Tibial nerve (tissue), 4 donors: ENCODE measurements at regions not wholly inside any gene's neighbourhood (a gene's known extent, or its start where the extent isn't known, plus 50 kb on each side); places are given as distances from the start of the nearest gene placed in this dataset.
"Not testable (repeated sequence)": the region's sequence is repeated elsewhere in the genome, so short reads cannot be mapped to it uniquely, and the experiment has no call there.

Source experiments
- DNase-seq, 2 donors: peaks; one replicate each; pipeline ENCODE4 v3.0.0-alpha.2; 2019; ENCODE audit warnings: low spot score in 2 of 2
- H3K27ac ChIP-seq, 4 donors: fragments of 200-600 bp; sonication (generic) in 3 of 4; one replicate each; pipeline ENCODE4 v1.5.1; 2017 to 2019; ENCODE audit warnings: mild to moderate bottlenecking in 1 of 4
- H3K27me3 ChIP-seq, 2 donors: fragments of 200-600 bp; sonication (generic) in 1 of 2; one replicate each; pipeline versions ENCODE4 v1.5.1 to v1.6.0; 2017 to 2019
- H3K36me3 ChIP-seq, 3 donors: fragments of 200-600 bp; sonication (generic); one replicate each; pipeline ENCODE4 v1.5.1; 2018 to 2019
- H3K4me1 ChIP-seq, 4 donors: fragments of 200-600 bp; sonication (generic) in 3 of 4; one replicate each; pipeline ENCODE4 v1.5.1; 2017 to 2019
- H3K4me3 ChIP-seq, 4 donors: fragments of 200-600 bp; sonication (generic) in 3 of 4; one replicate each; pipeline ENCODE4 v1.5.1; 2017 to 2019; ENCODE audit warnings: mild to moderate bottlenecking in 1 of 4, moderate library complexity in 1 of 4
- H3K9me3 ChIP-seq, 4 donors: fragments of 200-600 bp; sonication (generic) in 3 of 4; one replicate each; pipeline ENCODE4 v1.5.1; 2017 to 2019
- EP300 ChIP-seq, 2 donors: sonication (generic); formaldehyde crosslinking; IDR thresholded peaks; one replicate each; pipeline ENCODE4 v1.6.1; 2017; ENCODE audit warnings: antibody characterized with exemption in 2 of 2, mild to moderate bottlenecking in 1 of 2
- POLR2A ChIP-seq, 2 donors: fragments of 450-650 bp; IDR thresholded peaks; one replicate each; pipeline ENCODE4 v1.6.1; 2017; ENCODE audit warnings: antibody characterized with exemption in 2 of 2, mild to moderate bottlenecking in 2 of 2, moderate library complexity in 2 of 2
- WGBS, 2 donors: methylation state at CpG; one replicate each; pipeline ENCODE4 v1.1.5; 2018; 5-methylcytosine and 5-hydroxymethylcytosine counted together
- TF ChIP-seq, protein P1 (sequence below), 5 experiments: fragments of 200-600 bp in 3 of 5; fragments of 450-650 bp in 2 of 5; sonication (generic) in 3 of 5; IDR thresholded peaks; one replicate each; pipeline ENCODE4 v1.5.1; 2016 to 2019; ENCODE audit warnings: antibody characterized with exemption in 5 of 5, mild to moderate bottlenecking in 3 of 5, moderate library complexity in 2 of 5

DNA sequence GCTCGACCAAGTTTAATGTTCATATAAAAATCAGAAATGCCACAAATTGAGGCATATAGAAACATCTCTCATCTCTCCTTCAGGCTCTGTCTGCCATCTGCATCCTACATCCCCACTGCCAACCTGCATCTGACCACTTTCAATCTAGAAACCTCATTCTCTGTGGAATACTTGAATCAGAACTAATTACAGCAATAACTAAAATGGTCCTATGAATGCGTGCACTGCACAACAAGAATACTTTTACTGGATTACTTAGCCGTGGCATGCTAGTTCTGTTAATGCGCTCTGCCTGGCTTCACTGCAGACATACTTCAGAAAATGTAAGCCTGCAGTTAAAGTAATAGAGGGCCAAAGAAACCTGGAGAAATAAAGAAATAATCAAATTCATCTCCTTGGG, 89.8 kb upstream of the NR5A2 start:
- H3K27me3 ChIP-seq: no peaks in the 10 kb centered on the region
- H3K4me1 ChIP-seq: no peaks in the 10 kb centered on the region
- no peak for TF ChIP-seq EP300 (IDR thresholded peaks at IDR 0.05)
- no peak for TF ChIP-seq POLR2A (IDR thresholded peaks at IDR 0.05)
- TF ChIP-seq, protein P1, sequence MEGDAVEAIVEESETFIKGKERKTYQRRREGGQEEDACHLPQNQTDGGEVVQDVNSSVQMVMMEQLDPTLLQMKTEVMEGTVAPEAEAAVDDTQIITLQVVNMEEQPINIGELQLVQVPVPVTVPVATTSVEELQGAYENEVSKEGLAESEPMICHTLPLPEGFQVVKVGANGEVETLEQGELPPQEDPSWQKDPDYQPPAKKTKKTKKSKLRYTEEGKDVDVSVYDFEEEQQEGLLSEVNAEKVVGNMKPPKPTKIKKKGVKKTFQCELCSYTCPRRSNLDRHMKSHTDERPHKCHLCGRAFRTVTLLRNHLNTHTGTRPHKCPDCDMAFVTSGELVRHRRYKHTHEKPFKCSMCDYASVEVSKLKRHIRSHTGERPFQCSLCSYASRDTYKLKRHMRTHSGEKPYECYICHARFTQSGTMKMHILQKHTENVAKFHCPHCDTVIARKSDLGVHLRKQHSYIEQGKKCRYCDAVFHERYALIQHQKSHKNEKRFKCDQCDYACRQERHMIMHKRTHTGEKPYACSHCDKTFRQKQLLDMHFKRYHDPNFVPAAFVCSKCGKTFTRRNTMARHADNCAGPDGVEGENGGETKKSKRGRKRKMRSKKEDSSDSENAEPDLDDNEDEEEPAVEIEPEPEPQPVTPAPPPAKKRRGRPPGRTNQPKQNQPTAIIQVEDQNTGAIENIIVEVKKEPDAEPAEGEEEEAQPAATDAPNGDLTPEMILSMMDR (IDR thresholded peaks at IDR 0.05): no peak
- H3K27ac ChIP-seq: no peak overlapping the region
- no peaks in the 10 kb centered on the region for H3K36me3 ChIP-seq
- DNase-seq: no peak
- H3K9me3 ChIP-seq: no peaks in the 10 kb centered on the region
- no peak overlapping the region for H3K4me3 ChIP-seq
- 66 to 80% methylated on average over 4 of the region's 4 CpGs for WGBS, 2 donors

DNA sequence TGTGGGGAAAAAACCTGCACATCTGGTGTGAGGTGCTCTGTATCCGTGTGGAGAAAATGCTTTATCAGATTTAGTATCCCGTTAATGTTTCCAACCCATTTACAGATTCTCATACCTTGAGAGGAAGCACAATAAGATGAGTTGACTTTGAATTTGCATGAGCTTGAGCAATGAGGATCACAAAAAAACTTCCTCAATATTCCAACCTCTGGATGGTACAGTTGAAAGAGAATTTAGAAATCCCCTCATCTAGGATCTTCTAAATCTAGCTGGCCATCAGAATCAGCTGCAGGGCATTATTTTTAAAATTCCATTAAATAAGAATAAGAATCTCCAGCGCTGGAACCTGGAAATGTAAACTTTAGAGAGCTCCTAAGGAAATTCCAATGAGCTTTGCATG, 82.5 kb upstream of the NR5A2 start:
- Histone ChIP-seq H3K36me3 (no peaks in the 10 kb centered on the region), H3K9me3 (no peaks in the 10 kb centered on the region), H3K4me1 (no peaks in the 10 kb centered on the region), H3K27ac (no peak overlapping the region), H3K4me3 (no peak overlapping the region), H3K27me3 (no peaks in the 10 kb centered on the region)
- DNase-seq: no peak
- TF ChIP-seq, protein P1 (IDR thresholded peaks at IDR 0.05): no peak
- TF ChIP-seq EP300 (IDR thresholded peaks at IDR 0.05): no peak
- TF ChIP-seq POLR2A (IDR thresholded peaks at IDR 0.05): no peak
- WGBS, 2 donors: 84 to 88% methylated on average over 3 of the region's 3 CpGs

DNA sequence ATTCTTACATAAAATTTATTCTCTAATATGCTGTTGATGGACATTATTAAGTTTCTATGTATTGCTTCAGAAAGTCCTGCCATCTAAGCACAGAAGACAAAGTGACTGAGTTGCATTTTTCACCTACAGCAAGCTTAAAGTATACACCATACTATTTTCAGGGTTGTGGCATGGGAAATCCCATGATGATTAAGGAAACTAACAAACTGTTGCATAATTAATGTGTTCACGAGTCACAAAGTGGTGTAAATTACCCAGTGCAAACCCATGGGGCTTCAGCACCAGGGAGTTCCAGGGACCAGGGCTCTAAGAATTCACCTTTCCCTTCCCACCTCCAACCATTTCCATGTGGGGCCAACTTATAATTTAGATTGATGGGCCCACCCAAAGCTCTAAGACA, 81.9 kb upstream of the NR5A2 start:
- TF ChIP-seq, protein P1 (IDR thresholded peaks at IDR 0.05): no peak
- TF ChIP-seq EP300 (IDR thresholded peaks at IDR 0.05): no peak
- no peak for TF ChIP-seq POLR2A (IDR thresholded peaks at IDR 0.05)
- Histone ChIP-seq H3K4me3 (no peak overlapping the region), H3K27me3 (no peaks in the 10 kb centered on the region), H3K9me3 (no peaks in the 10 kb centered on the region), H3K36me3 (no peaks in the 10 kb centered on the region), H3K27ac (no peak overlapping the region), H3K4me1 (no peaks in the 10 kb centered on the region)
- 45% methylated on average over 1 of the region's 1 CpG for WGBS, 2 donors
- DNase-seq: no peak

DNA sequence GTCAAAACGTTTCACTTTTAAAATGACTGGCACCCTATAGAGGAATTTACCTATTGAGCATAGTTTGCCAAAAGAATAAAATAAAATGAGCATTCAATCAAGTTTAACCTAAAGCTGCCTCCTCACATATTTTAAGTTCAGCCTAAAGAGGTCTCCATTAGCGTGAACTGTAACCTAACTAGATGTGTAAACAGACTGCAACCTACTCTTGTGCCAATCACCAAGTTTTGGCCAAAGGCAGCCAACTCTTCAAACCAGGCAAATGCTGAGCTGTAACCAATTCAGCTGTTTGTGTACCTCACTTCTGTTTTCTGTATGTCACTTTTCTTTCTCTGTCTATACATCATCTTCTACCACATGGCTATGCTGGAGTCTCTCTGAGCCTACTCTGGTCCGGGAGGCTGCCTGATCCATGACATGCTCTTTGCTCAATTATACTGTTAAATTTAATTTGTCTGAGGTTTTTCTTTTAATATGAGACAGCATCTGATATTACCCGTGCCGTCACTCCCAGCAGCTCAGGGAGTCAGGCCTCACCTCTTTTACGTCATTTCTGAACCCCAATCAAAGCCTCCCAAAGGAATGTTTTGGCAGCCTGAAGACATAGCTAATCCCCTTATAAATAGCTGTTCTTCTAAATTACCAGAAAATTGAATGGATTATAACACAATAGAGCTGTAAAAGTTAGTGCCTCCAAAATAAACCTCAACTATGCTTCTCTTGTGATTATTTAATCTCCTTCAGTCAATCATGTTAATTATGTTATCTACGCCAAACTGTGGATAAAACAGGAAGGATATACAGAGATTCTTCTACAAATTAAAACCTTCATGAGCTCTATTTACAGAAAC, 81.0 kb upstream of the NR5A2 start:
- no peaks in the 10 kb centered on the region for H3K4me1 ChIP-seq
- DNase-seq: no peak
- H3K36me3 ChIP-seq: no peaks in the 10 kb centered on the region
- H3K27me3 ChIP-seq: no peaks in the 10 kb centered on the region
- H3K9me3 ChIP-seq: no peaks in the 10 kb centered on the region
- H3K27ac ChIP-seq: no peak overlapping the region
- no peak overlapping the region for H3K4me3 ChIP-seq
- 72 to 77% methylated on average over 7 of the region's 7 CpGs for WGBS, 2 donors
- TF ChIP-seq, protein P1 (IDR thresholded peaks at IDR 0.05): no peak
- TF ChIP-seq POLR2A (IDR thresholded peaks at IDR 0.05) (no peak), EP300 (IDR thresholded peaks at IDR 0.05) (no peak)

DNA sequence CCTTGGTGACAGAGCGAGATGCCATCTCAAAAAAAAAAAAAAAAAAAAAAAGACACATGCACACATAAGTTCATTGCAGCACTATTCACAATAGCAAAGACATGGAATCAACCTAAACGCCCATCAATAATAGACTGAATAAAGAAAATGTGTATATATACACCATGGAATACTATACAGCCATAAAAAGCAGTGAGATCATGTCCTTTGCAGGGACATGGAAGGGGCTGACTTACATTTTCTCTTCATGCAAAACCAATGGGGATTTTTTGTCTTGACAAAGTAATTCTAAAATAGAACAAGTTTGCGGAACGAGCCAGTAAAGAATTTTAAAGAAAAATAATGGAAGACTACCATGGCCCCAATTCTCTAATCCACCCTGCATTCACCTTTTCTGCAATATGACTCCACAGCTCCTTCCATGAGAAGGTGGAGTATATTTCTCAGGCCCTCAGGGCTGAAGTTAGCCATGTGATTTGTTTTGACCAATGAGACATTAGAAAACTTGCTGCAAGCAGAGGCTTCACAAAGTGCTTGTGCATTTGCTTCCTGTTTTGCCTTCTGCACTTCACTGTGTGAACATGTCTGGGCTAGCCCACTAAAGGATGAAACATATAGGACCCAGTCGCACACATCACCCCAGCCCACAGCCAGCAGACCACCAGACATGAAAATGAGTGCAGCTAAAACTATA, 78.8 kb upstream of the NR5A2 start:
- H3K27me3 ChIP-seq: no peaks in the 10 kb centered on the region
- H3K27ac ChIP-seq: no peak overlapping the region
- H3K4me3 ChIP-seq: no peak overlapping the region
- WGBS, 2 donors: 92 to 95% methylated on average over 5 of the region's 5 CpGs
- no peaks in the 10 kb centered on the region for H3K4me1 ChIP-seq
- DNase-seq: no peak
- no peaks in the 10 kb centered on the region for H3K36me3 ChIP-seq
- TF ChIP-seq EP300 (IDR thresholded peaks at IDR 0.05) (no peak), POLR2A (IDR thresholded peaks at IDR 0.05) (no peak)
- TF ChIP-seq, protein P1 (IDR thresholded peaks at IDR 0.05): no peak
- no peaks in the 10 kb centered on the region for H3K9me3 ChIP-seq

DNA sequence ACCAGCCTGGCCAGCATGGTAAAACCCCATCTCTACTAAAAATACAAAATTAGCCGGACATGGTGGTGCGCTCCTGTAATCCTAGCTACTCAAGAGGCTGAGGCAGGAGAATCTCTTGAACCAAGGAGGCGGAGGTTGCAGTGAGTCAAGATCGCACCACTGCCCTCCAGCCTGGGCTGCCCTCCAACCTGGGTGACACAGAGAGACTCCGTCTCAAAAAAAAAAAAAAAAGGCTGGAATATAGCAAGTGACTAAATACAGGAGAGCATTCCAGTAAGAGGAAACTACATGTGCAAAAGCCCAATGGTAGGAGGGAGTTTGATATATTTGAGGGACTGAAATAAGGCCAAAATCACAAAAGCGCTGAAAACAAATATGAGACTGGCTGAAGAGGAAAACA, 76.5 kb upstream of the NR5A2 start:
- not testable (repeated sequence) for DNase-seq, H3K27me3 ChIP-seq
- 80 to 83% methylated on average over 6 of the region's 6 CpGs for WGBS, 2 donors

More for the DNA sequence above, 76.5 kb upstream of the NR5A2 start:
- not testable (repeated sequence) for H3K4me1 ChIP-seq, H3K4me3 ChIP-seq, H3K27ac ChIP-seq, H3K9me3 ChIP-seq, H3K36me3 ChIP-seq
